CD8-positive, alpha-beta memory T cell (primary cell): ENCODE measurements at regions not wholly inside any gene's neighbourhood (a gene's known extent, or its start where the extent isn't known, plus 50 kb on each side); places are given as distances from the start of the nearest gene placed in this dataset.
"Not testable (repeated sequence)": the region's sequence is repeated elsewhere in the genome, so short reads cannot be mapped to it uniquely, and the experiment has no call there.

ENCODE experiments used
- CTCF ChIA-PET: fragments of 350-600 bp; sonication (Branson Sonifier 250); formaldehyde crosslinking; loops from one replicate; lab custom pipeline; 2021; ENCODE audit warnings: antibody characterized with exemption; lab: Charles Lee
- POLR2A ChIA-PET: fragments of 350-600 bp; sonication (Branson Sonifier 250); formaldehyde crosslinking; loops from one replicate; lab custom pipeline; 2021; ENCODE audit warnings: antibody characterized with exemption; lab: Charles Lee
- DNase-seq, 5 donors: peaks; one replicate each; pipeline versions ENCODE4 v3.0.0 to v3.0.0-alpha.2; 2020 to 2022; ENCODE audit warnings: mixed read lengths in 1 of 5
- H3K27ac ChIP-seq: one replicate; pipeline ENCODE4 v1.7.0; 2013; ENCODE audit warnings: low read depth, mild to moderate bottlenecking, low read length, moderate library complexity
- H3K27me3 ChIP-seq: 2 replicates; pipeline ENCODE4 v1.7.0; 2013; ENCODE audit warnings: low read length, mild to moderate bottlenecking; ENCODE audit not compliant: insufficient read depth, poor library complexity, severe bottlenecking
- H3K36me3 ChIP-seq: 2 replicates; pipeline ENCODE4 v1.7.0; 2013; ENCODE audit warnings: mild to moderate bottlenecking, low read length, moderate library complexity; ENCODE audit not compliant: insufficient read depth
- H3K4me1 ChIP-seq: 2 replicates; pipeline ENCODE4 v1.7.0; 2013; ENCODE audit warnings: mild to moderate bottlenecking, low read length, moderate library complexity; ENCODE audit not compliant: insufficient read depth
- H3K4me3 ChIP-seq: 2 replicates; pipeline ENCODE4 v1.7.0; 2013; ENCODE audit warnings: mild to moderate bottlenecking, low read length
- H3K9me3 ChIP-seq: 2 replicates; pipeline ENCODE4 v1.7.0; 2013; ENCODE audit warnings: mild to moderate bottlenecking, low read length
- H3K27ac Mint-ChIP-seq, 8 donors: one replicate each; pipeline ENCODE4 v1.8.0; 2020 to 2021; ENCODE audit warnings: mixed read lengths in 8 of 8, mild to moderate bottlenecking in 6 of 8, inconsistent platforms in 3 of 8, moderate library complexity in 3 of 8
- H3K27me3 Mint-ChIP-seq, 2 donors: one replicate each; pipeline ENCODE4 v1.8.0; 2020 to 2021; ENCODE audit warnings: mixed read lengths in 2 of 2, mild to moderate bottlenecking in 1 of 2, moderate library complexity in 1 of 2
- H3K36me3 Mint-ChIP-seq, 3 donors: one replicate each; pipeline ENCODE4 v1.8.0; 2020 to 2021; ENCODE audit warnings: mixed read lengths in 3 of 3, inconsistent platforms in 1 of 3, mild to moderate bottlenecking in 1 of 3
- H3K4me1 Mint-ChIP-seq, 3 donors: one replicate each; pipeline ENCODE4 v1.8.0; 2020 to 2021; ENCODE audit warnings: mixed read lengths in 3 of 3, inconsistent platforms in 1 of 3, mild to moderate bottlenecking in 1 of 3
- H3K4me3 Mint-ChIP-seq, 7 donors: one replicate each; pipeline ENCODE4 v1.8.0; 2020 to 2021; ENCODE audit warnings: mixed read lengths in 7 of 7, mild to moderate bottlenecking in 6 of 7, moderate library complexity in 4 of 7, inconsistent platforms in 2 of 7
- H3K9me3 Mint-ChIP-seq, 5 donors: one replicate each; pipeline ENCODE4 v1.8.0; 2020 to 2022; ENCODE audit warnings: mixed read lengths in 5 of 5, mild to moderate bottlenecking in 3 of 5, moderate library complexity in 2 of 5, inconsistent platforms in 1 of 5

GRCh38 chr20:30502670-30503069, 754.8 kb upstream of the DEFB115 start:
- H3K4me1 ChIP-seq = no peaks in the 10 kb centered on the region
- Mint-ChIP-seq H3K27me3 (no peaks in the 10 kb centered on the region), H3K4me1 (peaks cover 0 to 1% (median 0%) of the 10 kb centered on the region in 3 donors)

GRCh38 chr20:30503204-30503603, 754.3 kb upstream of the DEFB115 start:
- H3K36me3 Mint-ChIP-seq, DNase-seq, POLR2A ChIA-PET: not testable (repeated sequence)

More at GRCh38 chr20:30502670-30503069, 754.8 kb upstream of the DEFB115 start:
- H3K4me3 ChIP-seq = no peak overlapping the region
- ChIA-PET CTCF (no interaction called here), POLR2A (no interaction called here)
- H3K27ac ChIP-seq = no peak overlapping the region
- Mint-ChIP-seq H3K4me3 (no peak overlapping the region), H3K36me3 (peaks cover 0 to 2% (median 0%) of the 10 kb centered on the region in 3 donors), H3K27ac (no peak overlapping the region), H3K9me3 (peaks cover 0 to 13% (median 8%) of the 10 kb centered on the region in 5 donors)
- no peaks in the 10 kb centered on the region for H3K27me3 ChIP-seq
- H3K36me3 ChIP-seq = no peaks in the 10 kb centered on the region
- no peaks in the 10 kb centered on the region for H3K9me3 ChIP-seq
- DNase-seq = no peak

GRCh38 chr20:30503992-30504570, 753.4 kb upstream of the DEFB115 start:
- CTCF ChIA-PET = no interaction called here
- peaks cover 0 to 19% (median 12%) of the 10 kb centered on the region in 5 donors for H3K9me3 Mint-ChIP-seq

More at GRCh38 chr20:30503204-30503603, 754.3 kb upstream of the DEFB115 start:
- H3K4me3 Mint-ChIP-seq, CTCF ChIA-PET, H3K36me3 ChIP-seq, H3K9me3 ChIP-seq, H3K4me3 ChIP-seq, H3K4me1 Mint-ChIP-seq, H3K27ac ChIP-seq, H3K27me3 ChIP-seq, H3K27ac Mint-ChIP-seq, H3K4me1 ChIP-seq, H3K27me3 Mint-ChIP-seq: not testable (repeated sequence)
- peaks cover 0 to 15% (median 10%) of the 10 kb centered on the region in 5 donors for H3K9me3 Mint-ChIP-seq

DNA sequence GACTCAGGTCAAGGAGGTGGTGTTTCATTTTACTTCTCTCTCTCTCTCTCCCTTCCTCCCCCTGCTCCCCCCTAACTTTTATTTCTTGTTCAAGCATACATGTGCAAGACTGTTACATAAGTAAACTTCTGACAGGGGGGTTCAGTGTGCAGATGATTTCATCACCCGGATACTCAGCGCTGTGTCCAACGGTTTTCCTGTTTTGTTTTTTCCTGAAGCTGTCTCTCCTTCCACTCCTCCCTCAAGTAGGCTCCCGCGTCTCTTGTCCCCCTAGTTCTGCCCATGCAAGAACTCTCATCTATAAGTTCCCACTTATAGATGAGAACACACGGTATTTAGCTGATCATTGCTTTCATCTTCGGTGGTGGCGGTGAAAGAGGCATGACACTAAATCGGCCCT, 751.9 kb upstream of the DEFB115 start:
- POLR2A ChIA-PET = no interaction called here
- Histone ChIP-seq H3K4me1 (no peaks in the 10 kb centered on the region), H3K4me3 (no peak overlapping the region), H3K27me3 (no peaks in the 10 kb centered on the region), H3K36me3 (no peaks in the 10 kb centered on the region), H3K9me3 (no peaks in the 10 kb centered on the region), H3K27ac (no peak overlapping the region)
- H3K4me3 Mint-ChIP-seq = no peak overlapping the region
- CTCF ChIA-PET = no interaction called here
- peaks cover 0 to 2% (median 0%) of the 10 kb centered on the region in 3 donors for H3K36me3 Mint-ChIP-seq
- H3K9me3 Mint-ChIP-seq = peaks cover 0 to 26% (median 18%) of the 10 kb centered on the region in 5 donors
- DNase-seq = no peak
- no peaks in the 10 kb centered on the region for H3K27me3 Mint-ChIP-seq
- H3K27ac Mint-ChIP-seq = no peak overlapping the region
- no peaks in the 10 kb centered on the region for H3K4me1 Mint-ChIP-seq

More at GRCh38 chr20:30503992-30504570, 753.4 kb upstream of the DEFB115 start:
- Histone ChIP-seq H3K4me1 (no peaks in the 10 kb centered on the region), H3K36me3 (no peaks in the 10 kb centered on the region), H3K27ac (no peak overlapping the region), H3K27me3 (no peaks in the 10 kb centered on the region), H3K4me3 (no peak overlapping the region), H3K9me3 (no peaks in the 10 kb centered on the region)
- POLR2A ChIA-PET = no interaction called here
- Mint-ChIP-seq H3K27me3 (no peaks in the 10 kb centered on the region), H3K27ac (no peak overlapping the region), H3K4me3 (no peak overlapping the region), H3K4me1 (peaks cover 0 to 1% (median 0%) of the 10 kb centered on the region in 3 donors), H3K36me3 (peaks cover 0 to 2% (median 0%) of the 10 kb centered on the region in 3 donors)
- DNase-seq = no peak

DNA sequence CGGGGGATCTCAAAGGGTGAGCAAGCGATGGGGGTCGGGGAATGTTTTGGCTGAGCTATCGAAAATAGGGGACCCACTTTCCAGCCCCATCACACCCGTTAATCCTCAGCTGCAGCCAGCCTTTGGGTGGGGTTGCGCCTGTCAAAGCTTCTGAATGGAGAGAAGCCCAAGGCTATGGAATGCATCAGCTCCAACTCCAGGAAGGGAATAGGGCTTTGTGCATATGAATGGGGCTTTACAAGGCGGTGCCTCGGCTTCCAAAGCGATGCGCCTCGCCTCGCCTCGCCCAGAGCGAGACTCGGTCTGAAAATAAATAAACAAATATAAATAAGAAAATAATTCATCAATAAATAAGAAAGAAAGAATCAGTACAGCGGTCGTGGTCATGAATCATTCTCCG, 751.4 kb upstream of the DEFB115 start:
- POLR2A ChIA-PET = no interaction called here
- Mint-ChIP-seq H3K36me3 (peaks cover 0 to 2% (median 0%) of the 10 kb centered on the region in 3 donors), H3K27ac (no peak overlapping the region), H3K27me3 (no peaks in the 10 kb centered on the region), H3K4me3 (no peak overlapping the region), H3K9me3 (peaks cover 3 to 30% (median 21%) of the 10 kb centered on the region in 5 donors), H3K4me1 (no peaks in the 10 kb centered on the region)
- CTCF ChIA-PET = no interaction called here
- H3K4me3 ChIP-seq = no peak overlapping the region
- H3K27me3 ChIP-seq = no peaks in the 10 kb centered on the region
- no peaks in the 10 kb centered on the region for H3K9me3 ChIP-seq
- H3K27ac ChIP-seq = no peak overlapping the region
- no peaks in the 10 kb centered on the region for H3K36me3 ChIP-seq
- H3K4me1 ChIP-seq = no peaks in the 10 kb centered on the region
- no peak for DNase-seq

DNA sequence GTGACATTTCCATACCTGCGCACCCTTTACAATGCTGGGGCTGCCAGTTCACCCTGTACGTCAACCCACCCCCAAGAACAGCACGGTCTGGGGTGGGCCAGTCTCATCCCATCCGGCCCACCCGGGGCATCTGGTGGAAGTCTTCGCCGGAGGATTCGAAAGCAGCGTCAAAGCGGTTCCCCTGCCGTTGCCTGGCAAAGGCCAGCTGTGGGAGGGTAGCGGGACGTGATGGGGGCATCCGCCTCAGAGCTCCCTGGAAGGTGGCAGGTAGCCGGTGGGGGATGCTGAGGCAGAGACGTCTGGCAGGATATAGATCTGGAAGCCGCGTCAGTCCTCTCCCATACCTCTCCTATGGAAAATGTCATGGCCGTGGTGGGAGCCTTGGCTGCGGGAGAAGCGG, 749.1 kb upstream of the DEFB115 start:
- not testable (repeated sequence) for H3K4me3 Mint-ChIP-seq

DNA sequence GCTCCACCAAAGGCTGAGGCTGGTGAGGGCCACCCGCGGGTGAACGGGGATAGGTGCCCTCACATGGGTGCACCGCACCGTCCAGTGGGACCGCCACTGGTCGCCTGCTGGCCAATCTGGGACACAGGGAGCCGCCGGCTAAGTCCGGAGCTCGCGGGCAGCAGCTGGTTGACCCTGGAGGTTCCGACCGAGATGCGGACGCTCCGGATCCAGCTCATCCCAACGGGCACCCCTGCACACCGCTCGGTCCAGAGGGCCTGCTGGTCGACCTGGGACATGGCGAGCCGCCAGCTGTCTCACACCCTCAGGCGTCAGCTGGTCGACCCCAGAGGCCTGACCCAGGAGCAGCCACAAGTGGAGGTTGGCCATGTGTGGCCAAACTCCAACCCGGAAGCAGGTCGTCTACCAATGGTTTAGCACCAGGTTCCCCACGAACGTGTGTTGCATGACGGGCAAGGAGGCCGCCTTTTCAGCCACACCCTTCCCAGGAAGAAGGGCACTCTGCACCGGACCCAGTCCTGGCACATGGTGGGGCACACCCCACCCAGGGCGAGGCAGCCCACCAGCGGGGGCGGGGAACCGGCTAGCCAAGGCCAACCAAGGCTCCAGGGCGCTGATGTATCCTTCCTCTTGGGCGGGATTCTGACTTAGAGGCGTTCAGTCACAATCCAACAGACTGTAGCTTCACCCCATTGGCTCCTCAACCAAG, 746.0 kb upstream of the DEFB115 start:
- Histone ChIP-seq H3K36me3 (no peaks in the 10 kb centered on the region), H3K27me3 (no peaks in the 10 kb centered on the region), H3K4me1 (no peaks in the 10 kb centered on the region), H3K9me3 (no peaks in the 10 kb centered on the region), H3K4me3 (no peak overlapping the region), H3K27ac (no peak overlapping the region)
- Mint-ChIP-seq H3K4me3 (no peak overlapping the region), H3K4me1 (no peaks in the 10 kb centered on the region), H3K9me3 (peaks cover 7 to 48% (median 34%) of the 10 kb centered on the region in 5 donors), H3K36me3 (peaks cover 0 to 2% (median 0%) of the 10 kb centered on the region in 3 donors), H3K27me3 (peaks cover 0 to 2% of the 10 kb centered on the region in 2 donors), H3K27ac (no peak overlapping the region)
- ChIA-PET CTCF (no interaction called here), POLR2A (no interaction called here)
- DNase-seq = no peak

More for the DNA sequence above, 749.1 kb upstream of the DEFB115 start:
- DNase-seq, H3K4me1 ChIP-seq, H3K27me3 Mint-ChIP-seq, H3K9me3 ChIP-seq, H3K27ac ChIP-seq, H3K4me3 ChIP-seq, H3K4me1 Mint-ChIP-seq, H3K27ac Mint-ChIP-seq, CTCF ChIA-PET, H3K36me3 Mint-ChIP-seq, POLR2A ChIA-PET, H3K36me3 ChIP-seq, H3K27me3 ChIP-seq: not testable (repeated sequence)
- peaks cover 3 to 35% (median 27%) of the 10 kb centered on the region in 5 donors for H3K9me3 Mint-ChIP-seq

GRCh38 chr20:30513050-30513628, 744.3 kb upstream of the DEFB115 start:
- H3K27me3 Mint-ChIP-seq = peaks cover 0 to 2% of the 10 kb centered on the region in 2 donors
- Histone ChIP-seq H3K4me1 (no peaks in the 10 kb centered on the region), H3K4me3 (no peak overlapping the region), H3K27ac (no peak overlapping the region), H3K36me3 (no peaks in the 10 kb centered on the region), H3K27me3 (no peaks in the 10 kb centered on the region), H3K9me3 (no peaks in the 10 kb centered on the region)
- DNase-seq = no peak
- H3K36me3 Mint-ChIP-seq = no peaks in the 10 kb centered on the region
- ChIA-PET POLR2A (no interaction called here), CTCF (no interaction called here)
- peaks cover 7 to 39% (median 28%) of the 10 kb centered on the region in 5 donors for H3K9me3 Mint-ChIP-seq
- no peaks in the 10 kb centered on the region for H3K4me1 Mint-ChIP-seq
- H3K27ac Mint-ChIP-seq = no peak overlapping the region
- no peak overlapping the region for H3K4me3 Mint-ChIP-seq
